IMR-90 (cell line): ENCODE measurements at regions not wholly inside any gene's neighbourhood (a gene's known extent, or its start where the extent isn't known, plus 50 kb on each side); places are given as distances from the start of the nearest gene placed in this dataset.

Source experiments
- ATAC-seq: fragments of 200-7000 bp; cut with Tn5 transposase; 2 replicates; pipeline ENCODE4 v1.9.1; 2020; ENCODE audit warnings: low read depth, mild to moderate bottlenecking, moderate library complexity
- BruUV-seq: library from RNA; stranded (reverse); fragments of 400-500 nt; replicated peaks from 2 replicates; lab custom pipeline; 2021; lab: Mats Ljungman, UMichigan
- CTCF ChIA-PET: fragments of 300-600 bp; formaldehyde crosslinking; extraction: SDS; loops from one replicate; lab custom pipeline; 2021; ENCODE audit warnings: antibody characterized with exemption; lab: Yijun Ruan, JAX
- POLR2A ChIA-PET: fragments of 300-600 bp; sonication (Branson Sonifier 250); formaldehyde crosslinking; loops from one replicate; lab custom pipeline; 2022; ENCODE audit warnings: antibody characterized with exemption; ENCODE audit not compliant: unreplicated experiment; lab: Charles Lee
- DNase-seq: peaks from one replicate; pipeline ENCODE4 v3.0.0; 2013
- H2AFZ ChIP-seq: replicated peaks from 2 replicates; pipeline ENCODE3; 2013; ENCODE audit warnings: low read length, mild to moderate bottlenecking; ENCODE audit not compliant: poor library complexity
- H2AK5ac ChIP-seq: 2 replicates; pipeline ENCODE4 v1.6.1; 2013; ENCODE audit warnings: low read depth, low read length, inconsistent platforms
- H2AK9ac ChIP-seq: replicated peaks from 2 replicates; pipeline ENCODE3; 2013; ENCODE audit warnings: mild to moderate bottlenecking, low read depth, low read length, moderate library complexity; ENCODE audit not compliant: poor library complexity
- H2BK120ac ChIP-seq: 2 replicates; pipeline ENCODE4 v1.6.1; 2013; ENCODE audit warnings: low read depth, low read length, inconsistent platforms
- H2BK15ac ChIP-seq: 3 replicates; pipeline ENCODE4 v1.6.1; 2013; ENCODE audit warnings: low read depth, low read length, inconsistent platforms
- H2BK20ac ChIP-seq: 2 replicates; pipeline ENCODE4 v1.6.1; 2013; ENCODE audit warnings: low read depth, mild to moderate bottlenecking, inconsistent platforms, low read length, moderate library complexity
- H2BK5ac ChIP-seq: 2 replicates; pipeline ENCODE4 v1.6.1; 2013; ENCODE audit warnings: mild to moderate bottlenecking, low read depth, low read length, inconsistent platforms; ENCODE audit not compliant: poor library complexity, severe bottlenecking
- H3K14ac ChIP-seq: replicated peaks from 2 replicates; pipeline ENCODE4 v1.6.1; 2013; ENCODE audit warnings: low read depth, low read length, inconsistent platforms
- H3K18ac ChIP-seq: 2 replicates; pipeline ENCODE4 v1.6.1; 2013; ENCODE audit warnings: low read depth, low read length, control low read depth
- H3K23ac ChIP-seq: 2 replicates; pipeline ENCODE4 v1.6.1; 2013; ENCODE audit warnings: low read depth, low read length, inconsistent platforms
- H3K27ac ChIP-seq: 2 replicates; pipeline ENCODE4 v1.5.1; 2013; ENCODE audit warnings: mild to moderate bottlenecking, control low read depth, low read length; ENCODE audit not compliant: insufficient read depth
- H3K27me3 ChIP-seq: 2 replicates; pipeline ENCODE4 v1.6.1; 2013; ENCODE audit warnings: low read length; ENCODE audit not compliant: control insufficient read depth, insufficient read depth
- H3K36me3 ChIP-seq: 2 replicates; pipeline ENCODE4 v1.6.1; 2013; ENCODE audit warnings: low read length, mixed read lengths; ENCODE audit not compliant: control insufficient read depth, insufficient read depth
- H3K4ac ChIP-seq: 2 replicates; pipeline ENCODE4 v1.6.1; 2013; ENCODE audit warnings: low read depth, low read length, inconsistent platforms
- H3K4me1 ChIP-seq: 2 replicates; pipeline ENCODE4 v1.6.1; 2013; ENCODE audit warnings: low read length, mixed read lengths; ENCODE audit not compliant: control insufficient read depth, insufficient read depth
- H3K4me2 ChIP-seq: 2 replicates; pipeline ENCODE4 v1.6.1; 2013; ENCODE audit warnings: low read depth, mild to moderate bottlenecking, control low read depth, low read length, moderate library complexity
- H3K4me3 ChIP-seq: 2 replicates; pipeline ENCODE4 v1.5.1; 2013; ENCODE audit warnings: low read depth, mild to moderate bottlenecking, control low read depth, low read length, moderate library complexity; ENCODE audit not compliant: insufficient read depth
- H3K56ac ChIP-seq: 2 replicates; pipeline ENCODE4 v1.6.1; 2013; ENCODE audit warnings: low read length, inconsistent platforms; ENCODE audit not compliant: insufficient read depth; ENCODE audit errors: extremely low read depth
- H3K79me1 ChIP-seq, 2 experiments: 2 replicates each; pipeline ENCODE4 v1.6.1; 2013; ENCODE audit warnings: low read length in 2 of 2, inconsistent platforms in 1 of 2, low read depth in 1 of 2
- H3K9ac ChIP-seq: 2 replicates; pipeline ENCODE4 v1.6.1; 2013; ENCODE audit warnings: low read depth, low read length, control low read depth
- H3K9me1 ChIP-seq: 2 replicates; pipeline ENCODE4 v1.6.1; 2013; ENCODE audit warnings: low read length, inconsistent platforms; ENCODE audit not compliant: insufficient read depth
- H3K9me3 ChIP-seq: 2 replicates; pipeline ENCODE4 v1.6.1; 2013; ENCODE audit warnings: low read length; ENCODE audit not compliant: control insufficient read depth, insufficient read depth
- H4K20me1 ChIP-seq: 2 replicates; pipeline ENCODE4 v1.6.1; 2013; ENCODE audit warnings: low read length, inconsistent platforms; ENCODE audit not compliant: insufficient read depth
- H4K5ac ChIP-seq: 2 replicates; pipeline ENCODE4 v1.6.1; 2013; ENCODE audit warnings: mild to moderate bottlenecking, low read depth, low read length, control low read depth
- H4K8ac ChIP-seq, 2 experiments: 2 replicates each; pipeline ENCODE4 v1.6.1; 2013; ENCODE audit warnings: low read depth in 2 of 2, low read length in 2 of 2, control low read depth in 1 of 2, inconsistent platforms in 1 of 2
- H4K91ac ChIP-seq: 2 replicates; pipeline ENCODE4 v1.6.1; 2013; ENCODE audit warnings: low read depth, low read length, inconsistent platforms; ENCODE audit not compliant: insufficient read depth
- BHLHE40 ChIP-seq: fragments of 150-350 bp; IDR thresholded peaks from 2 replicates; pipeline ENCODE4 v1.6.1; 2016; ENCODE audit warnings: mild to moderate bottlenecking, low read depth, low read length
- CEBPB ChIP-seq: IDR thresholded peaks from 2 replicates; pipeline ENCODE4 v1.6.1; 2012; ENCODE audit warnings: low read depth, low read length, improper control_type of control experiment
- CHD1 ChIP-seq: IDR thresholded peaks from 2 replicates; pipeline ENCODE4 v1.6.1; 2012; ENCODE audit warnings: low read depth, low read length, improper control_type of control experiment
- FOS ChIP-seq: fragments of 150-350 bp; IDR thresholded peaks from 2 replicates; pipeline ENCODE4 v1.6.1; 2016; ENCODE audit warnings: low read depth, low read length
- MAFK ChIP-seq: IDR thresholded peaks from 2 replicates; pipeline ENCODE4 v1.6.1; 2012; ENCODE audit warnings: low read depth, low read length, improper control_type of control experiment
- MAZ ChIP-seq: IDR thresholded peaks from 2 replicates; pipeline ENCODE4 v1.6.1; 2012; ENCODE audit warnings: low read depth, mild to moderate bottlenecking, low read length, improper control_type of control experiment, moderate library complexity, borderline replicate concordance
- MXI1 ChIP-seq: IDR thresholded peaks from 2 replicates; pipeline ENCODE4 v1.6.1; 2012; ENCODE audit warnings: low read depth, mild to moderate bottlenecking, low read length, moderate library complexity, borderline replicate concordance
- NFE2L2 ChIP-seq: fragments of 150-350 bp; IDR thresholded peaks from 2 replicates; pipeline ENCODE4 v1.6.1; 2016; ENCODE audit warnings: low read depth, mild to moderate bottlenecking, low read length
- POLR2A ChIP-seq: IDR thresholded peaks from 2 replicates; pipeline ENCODE4 v1.6.1; 2012; ENCODE audit warnings: mild to moderate bottlenecking, low read depth, low read length
- RAD21 ChIP-seq: IDR thresholded peaks from 2 replicates; pipeline ENCODE4 v1.6.1; 2012; ENCODE audit warnings: low read length, improper control_type of control experiment
- RCOR1 ChIP-seq: IDR thresholded peaks from 2 replicates; pipeline ENCODE4 v1.6.1; 2012; ENCODE audit warnings: mild to moderate bottlenecking, low read length, improper control_type of control experiment; ENCODE audit not compliant: insufficient replicate concordance
- RFX5 ChIP-seq: IDR thresholded peaks from 2 replicates; pipeline ENCODE4 v1.8.0; 2012; ENCODE audit warnings: low read depth, mild to moderate bottlenecking, low read length, moderate library complexity
- SMC3 ChIP-seq: fragments of 150-350 bp; IDR thresholded peaks from 2 replicates; pipeline ENCODE4 v1.6.1; 2016; ENCODE audit warnings: low read depth, mild to moderate bottlenecking, antibody characterized with exemption, low read length, moderate library complexity
- dilution Hi-C: fragments of 300-500 bp; cut with HindIII; formaldehyde crosslinking; loops from one replicate; pipeline ENCODE4 v1.14.3; 2018; ENCODE audit warnings: low sequenced_read_pairs; ENCODE audit not compliant: unreplicated experiment
- in situ Hi-C: fragments of 300-500 bp; cut with MboI; formaldehyde crosslinking; loops from 3 replicates; pipeline ENCODE4 v1.14.3; 2019; ENCODE audit warnings: low sequenced_read_pairs, inconsistent platforms, mixed read lengths
- intact Hi-C: fragments of 100-400 bp; cut with micrococcal nuclease; formaldehyde crosslinking; loops from 2 replicates; pipeline ENCODE4 v1.10.0; 2022
- TF ChIP-seq, protein P1 (sequence below): fragments of 150-350 bp; IDR thresholded peaks from 2 replicates; pipeline ENCODE4 v1.6.1; 2017; ENCODE audit warnings: mild to moderate bottlenecking, antibody characterized with exemption, low read length, low read depth
- TF ChIP-seq, protein P2 (sequence below): fragments of 150-350 bp; IDR thresholded peaks from 2 replicates; pipeline ENCODE4 v1.6.1; 2016; ENCODE audit warnings: low read depth, mild to moderate bottlenecking, low read length, moderate library complexity, borderline replicate concordance
- TF ChIP-seq, protein P3 (sequence below): conservative IDR thresholded peaks from 2 replicates; pipeline ENCODE4 v1.5.1; 2012; ENCODE audit warnings: mild to moderate bottlenecking, low read depth, low read length, improper control_type of control experiment

DNA sequence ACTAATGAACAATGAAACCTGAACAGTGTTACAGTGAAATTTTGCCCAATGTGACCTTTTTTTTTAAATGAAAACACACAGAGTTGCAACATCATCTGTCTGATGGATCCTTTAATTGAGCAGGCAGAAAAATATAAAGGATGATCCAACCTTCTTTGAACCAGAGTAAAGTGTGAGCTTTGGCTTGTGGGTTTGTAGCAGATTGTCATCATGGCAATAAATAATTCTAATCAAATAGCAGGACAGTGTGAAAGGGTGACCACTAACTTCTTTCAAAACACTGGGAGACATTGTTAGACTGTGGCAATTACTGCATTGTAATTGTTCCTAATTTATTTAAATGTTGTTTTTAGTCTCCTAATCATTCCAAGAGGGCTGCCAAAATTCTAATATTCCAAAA, 197.2 kb downstream of the CHD9NB start:
- BruUV-seq, result no TSS peak
- peaks cover 14% of the 10 kb centered on the region for H3K9me3 ChIP-seq
- no peaks in the 10 kb centered on the region for H3K79me1 ChIP-seq
- H3K14ac ChIP-seq, result no peak overlapping the region
- no peak overlapping the region for H2AFZ ChIP-seq
- in situ Hi-C loops, result no loop called here
- no peak overlapping the region for H3K4me2 ChIP-seq
- no peak overlapping the region for H3K4ac ChIP-seq
- intact Hi-C loops, result no loop called here
- H2BK120ac ChIP-seq, result no peak overlapping the region
- no peak overlapping the region for H3K4me3 ChIP-seq
- no peak overlapping the region for H2AK5ac ChIP-seq
- no peak overlapping the region for H2AK9ac ChIP-seq
- no peak for DNase-seq
- POLR2A ChIA-PET, result no interaction called here
- no peaks in the 10 kb centered on the region for H3K36me3 ChIP-seq
- no peak overlapping the region for H3K23ac ChIP-seq
- H4K20me1 ChIP-seq, result no peaks in the 10 kb centered on the region
- H2BK15ac ChIP-seq, result no peak overlapping the region
- no peak overlapping the region for H4K91ac ChIP-seq
- dilution Hi-C loops, result no loop called here
- no peak for ATAC-seq
- H3K9ac ChIP-seq, result no peak overlapping the region
- TF ChIP-seq SMC3, result no peak
- no peak for TF ChIP-seq MXI1
- no peak for TF ChIP-seq POLR2A
- no peak for TF ChIP-seq RAD21
- TF ChIP-seq, protein P1, sequence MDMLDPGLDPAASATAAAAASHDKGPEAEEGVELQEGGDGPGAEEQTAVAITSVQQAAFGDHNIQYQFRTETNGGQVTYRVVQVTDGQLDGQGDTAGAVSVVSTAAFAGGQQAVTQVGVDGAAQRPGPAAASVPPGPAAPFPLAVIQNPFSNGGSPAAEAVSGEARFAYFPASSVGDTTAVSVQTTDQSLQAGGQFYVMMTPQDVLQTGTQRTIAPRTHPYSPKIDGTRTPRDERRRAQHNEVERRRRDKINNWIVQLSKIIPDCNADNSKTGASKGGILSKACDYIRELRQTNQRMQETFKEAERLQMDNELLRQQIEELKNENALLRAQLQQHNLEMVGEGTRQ, result no peak
- TF ChIP-seq CEBPB, result no peak
- TF ChIP-seq, protein P2, sequence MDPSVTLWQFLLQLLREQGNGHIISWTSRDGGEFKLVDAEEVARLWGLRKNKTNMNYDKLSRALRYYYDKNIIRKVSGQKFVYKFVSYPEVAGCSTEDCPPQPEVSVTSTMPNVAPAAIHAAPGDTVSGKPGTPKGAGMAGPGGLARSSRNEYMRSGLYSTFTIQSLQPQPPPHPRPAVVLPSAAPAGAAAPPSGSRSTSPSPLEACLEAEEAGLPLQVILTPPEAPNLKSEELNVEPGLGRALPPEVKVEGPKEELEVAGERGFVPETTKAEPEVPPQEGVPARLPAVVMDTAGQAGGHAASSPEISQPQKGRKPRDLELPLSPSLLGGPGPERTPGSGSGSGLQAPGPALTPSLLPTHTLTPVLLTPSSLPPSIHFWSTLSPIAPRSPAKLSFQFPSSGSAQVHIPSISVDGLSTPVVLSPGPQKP, result no peak
- TF ChIP-seq MAZ, result no peak
- no peak for TF ChIP-seq BHLHE40
- TF ChIP-seq NFE2L2, result no peak
- no peak for TF ChIP-seq CHD1
- no peak for TF ChIP-seq MAFK
- TF ChIP-seq RFX5, result no peak
- TF ChIP-seq, protein P3, sequence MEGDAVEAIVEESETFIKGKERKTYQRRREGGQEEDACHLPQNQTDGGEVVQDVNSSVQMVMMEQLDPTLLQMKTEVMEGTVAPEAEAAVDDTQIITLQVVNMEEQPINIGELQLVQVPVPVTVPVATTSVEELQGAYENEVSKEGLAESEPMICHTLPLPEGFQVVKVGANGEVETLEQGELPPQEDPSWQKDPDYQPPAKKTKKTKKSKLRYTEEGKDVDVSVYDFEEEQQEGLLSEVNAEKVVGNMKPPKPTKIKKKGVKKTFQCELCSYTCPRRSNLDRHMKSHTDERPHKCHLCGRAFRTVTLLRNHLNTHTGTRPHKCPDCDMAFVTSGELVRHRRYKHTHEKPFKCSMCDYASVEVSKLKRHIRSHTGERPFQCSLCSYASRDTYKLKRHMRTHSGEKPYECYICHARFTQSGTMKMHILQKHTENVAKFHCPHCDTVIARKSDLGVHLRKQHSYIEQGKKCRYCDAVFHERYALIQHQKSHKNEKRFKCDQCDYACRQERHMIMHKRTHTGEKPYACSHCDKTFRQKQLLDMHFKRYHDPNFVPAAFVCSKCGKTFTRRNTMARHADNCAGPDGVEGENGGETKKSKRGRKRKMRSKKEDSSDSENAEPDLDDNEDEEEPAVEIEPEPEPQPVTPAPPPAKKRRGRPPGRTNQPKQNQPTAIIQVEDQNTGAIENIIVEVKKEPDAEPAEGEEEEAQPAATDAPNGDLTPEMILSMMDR, result no peak
- no peak for TF ChIP-seq RCOR1
- no peak for TF ChIP-seq FOS
- H3K18ac ChIP-seq, result no peak overlapping the region
- H3K56ac ChIP-seq, result no peak overlapping the region
- H4K5ac ChIP-seq, result no peak overlapping the region
- H3K27ac ChIP-seq, result no peak overlapping the region
- no peaks in the 10 kb centered on the region for H3K27me3 ChIP-seq
- H2BK5ac ChIP-seq, result no peak overlapping the region
- CTCF ChIA-PET, result no interaction called here
- H4K8ac ChIP-seq, result no peak overlapping the region
- no peaks in the 10 kb centered on the region for H3K4me1 ChIP-seq
- no peaks in the 10 kb centered on the region for H3K9me1 ChIP-seq
- no peak overlapping the region for H2BK20ac ChIP-seq
